GM19467 (cell line): ENCODE measurements at regions not wholly inside any gene's neighbourhood (a gene's known extent, or its start where the extent isn't known, plus 50 kb on each side); places are given as distances from the start of the nearest gene placed in this dataset.
"Not testable (repeated sequence)": the region's sequence is repeated elsewhere in the genome, so short reads cannot be mapped to it uniquely, and the experiment has no call there.

Experiments used
- ATAC-seq: cut with Tn5 transposase; IDR thresholded peaks from one replicate; pipeline ENCODE4 v1.9.1; 2021; ENCODE audit warnings: mild to moderate bottlenecking, moderate library complexity; ENCODE audit not compliant: unreplicated experiment

DNA sequence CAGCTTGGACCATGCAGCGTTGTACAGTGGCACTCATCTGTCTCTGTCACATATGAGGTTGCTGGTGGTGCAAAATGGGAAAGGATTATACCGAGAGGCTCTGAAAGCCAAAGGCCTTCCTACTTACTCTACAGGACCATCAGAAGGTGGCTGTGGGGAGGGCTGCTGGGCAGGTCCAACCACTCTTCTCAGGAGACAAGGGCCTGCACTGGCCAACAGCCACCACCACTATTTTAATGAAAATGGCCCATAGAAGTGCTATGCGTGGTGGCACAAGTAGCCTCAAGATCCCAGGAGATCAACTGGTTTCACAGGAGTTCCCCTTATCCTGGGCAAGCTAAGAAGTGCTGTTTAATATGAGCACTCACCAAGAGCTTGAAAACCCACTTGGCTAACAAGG is 52.3 kb downstream of the MRPL57 start:
- no peak for ATAC-seq

GRCh38 chr13:21229241-21230024 is 53.0 kb downstream of the MRPL57 start:
- no peak for ATAC-seq

- no peak for ATAC-seq
Observed at GRCh38 chr13:21230516-21230915, 54.1 kb downstream of the MRPL57 start.

GRCh38 chr13:21231426-21231940 is 55.0 kb downstream of the MRPL57 start:
- ATAC-seq: no peak

DNA sequence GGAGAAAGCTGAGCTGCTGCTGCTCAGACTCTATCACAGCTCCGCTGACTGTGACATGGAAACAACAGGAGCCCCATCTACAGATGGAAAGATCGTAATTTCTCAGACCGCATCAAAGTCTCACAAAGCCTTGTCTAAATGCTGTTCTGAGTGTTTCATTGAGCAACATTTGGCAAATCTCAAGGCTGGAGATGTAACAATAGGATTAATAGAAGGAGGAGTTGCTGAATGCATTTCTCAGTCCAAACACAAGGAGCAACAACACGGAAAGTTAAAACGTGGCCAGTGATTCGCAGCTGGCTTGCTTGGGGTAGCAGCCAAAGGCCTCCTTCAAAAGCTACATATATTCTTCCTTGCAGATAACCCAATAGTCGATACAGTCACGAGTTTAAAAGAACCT is 55.7 kb downstream of the MRPL57 start:
- ATAC-seq: no peak

DNA sequence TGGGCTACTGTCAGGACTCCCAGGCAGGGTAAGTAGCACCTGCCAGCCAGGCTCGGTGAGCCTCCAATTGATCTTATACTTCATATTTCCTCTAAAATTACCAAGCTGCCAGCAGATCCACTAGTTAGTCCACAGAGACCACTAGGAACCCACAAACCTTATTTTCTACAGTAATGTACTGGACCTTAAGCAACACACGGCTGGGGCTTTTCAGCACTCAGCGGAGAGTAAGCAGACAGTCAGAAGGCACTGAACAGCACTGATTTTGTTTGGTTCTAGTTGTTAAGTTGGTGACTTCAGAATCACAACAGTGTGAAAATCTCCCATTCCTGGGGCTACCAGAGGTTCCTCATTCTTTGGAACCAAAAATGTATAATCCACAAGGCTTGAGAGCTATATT is 56.1 kb downstream of the MRPL57 start:
- no peak for ATAC-seq

GRCh38 chr13:21233086-21233485 is 56.6 kb downstream of the MRPL57 start:
- ATAC-seq: no peak

- ATAC-seq: no peak
Observed at GRCh38 chr13:21234526-21234925, 58.1 kb downstream of the MRPL57 start.

DNA sequence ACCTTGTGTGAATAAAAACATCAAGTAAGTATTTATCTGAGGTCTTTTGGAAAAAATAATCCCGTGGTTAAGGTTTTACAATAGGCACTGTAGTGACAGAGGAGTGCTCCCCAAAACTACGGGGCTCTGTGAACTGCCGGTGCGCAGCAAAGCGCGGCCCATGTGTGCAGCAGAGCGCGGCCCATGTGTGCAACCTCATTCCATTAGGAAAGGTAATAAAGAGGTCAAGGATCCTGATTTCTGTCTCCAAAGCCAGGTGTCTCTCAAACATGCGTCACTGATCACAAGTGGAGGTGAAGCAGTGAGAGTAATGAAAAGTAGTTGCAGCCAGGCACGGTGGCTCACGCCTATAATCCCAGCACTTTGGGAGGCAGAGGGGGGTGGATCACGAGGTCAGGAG is 58.7 kb downstream of the MRPL57 start:
- no peak for ATAC-seq

DNA sequence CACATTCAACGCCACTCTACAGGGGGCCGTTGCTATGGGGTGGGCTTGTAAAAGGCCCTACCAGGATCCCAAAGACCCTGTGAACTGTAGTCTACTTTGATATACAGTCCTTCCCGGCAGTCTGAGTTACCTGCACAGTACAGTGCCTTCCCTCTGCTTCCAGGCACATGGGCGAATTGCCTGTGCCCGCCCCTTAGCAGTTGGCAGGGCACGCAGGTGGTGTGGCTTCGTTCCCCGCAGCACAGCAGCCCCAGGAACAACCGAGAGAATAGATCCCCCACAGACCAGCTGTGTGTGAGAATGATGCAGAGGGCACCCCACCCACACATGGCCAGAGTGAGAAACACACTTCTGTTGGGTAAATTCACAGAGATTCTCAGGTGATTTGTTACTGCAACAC is 60.6 kb downstream of the MRPL57 start:
- ATAC-seq: no peak

DNA sequence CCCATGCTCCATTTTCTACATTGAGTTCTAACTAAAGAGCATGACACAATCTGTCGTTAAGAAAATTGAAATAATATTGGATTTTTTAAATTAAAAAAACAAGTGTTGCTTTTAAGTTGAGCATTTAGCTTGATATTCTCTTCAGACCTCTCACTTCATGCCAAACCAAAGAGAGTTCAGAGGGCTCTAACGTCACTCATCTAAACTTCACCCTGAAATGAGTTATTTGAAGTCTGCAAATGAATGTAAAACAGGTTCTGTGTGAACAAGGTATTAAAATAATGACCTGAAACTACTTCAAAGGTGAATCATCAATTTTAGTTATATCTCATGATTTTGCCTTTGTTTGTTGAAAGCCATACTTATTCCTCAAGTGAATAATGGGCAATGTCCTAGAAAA is 61.8 kb downstream of the MRPL57 start:
- no peak for ATAC-seq

GRCh38 chr13:21240586-21240985 is 64.1 kb downstream of the MRPL57 start:
- ATAC-seq: no peak

DNA sequence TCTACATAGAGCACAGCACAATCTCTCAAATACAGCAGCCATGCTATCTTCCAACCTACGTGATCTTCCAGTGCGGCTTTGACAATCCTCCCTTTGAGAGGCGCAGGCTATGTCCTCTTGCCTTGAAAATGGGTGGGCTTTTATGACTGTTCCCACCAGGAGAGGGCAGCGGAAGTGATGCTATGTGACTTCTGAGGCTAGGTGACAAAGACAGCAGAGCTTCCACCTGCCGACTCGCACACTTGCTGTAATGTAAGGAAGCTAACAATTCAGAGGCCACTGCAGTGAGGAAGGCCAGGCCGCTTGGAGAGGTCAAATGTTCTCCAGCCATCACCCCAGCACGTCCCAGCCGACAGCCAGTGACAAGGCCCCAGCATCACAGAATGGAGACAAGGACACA is 65.8 kb downstream of the MRPL57 start:
- ATAC-seq: no peak

DNA sequence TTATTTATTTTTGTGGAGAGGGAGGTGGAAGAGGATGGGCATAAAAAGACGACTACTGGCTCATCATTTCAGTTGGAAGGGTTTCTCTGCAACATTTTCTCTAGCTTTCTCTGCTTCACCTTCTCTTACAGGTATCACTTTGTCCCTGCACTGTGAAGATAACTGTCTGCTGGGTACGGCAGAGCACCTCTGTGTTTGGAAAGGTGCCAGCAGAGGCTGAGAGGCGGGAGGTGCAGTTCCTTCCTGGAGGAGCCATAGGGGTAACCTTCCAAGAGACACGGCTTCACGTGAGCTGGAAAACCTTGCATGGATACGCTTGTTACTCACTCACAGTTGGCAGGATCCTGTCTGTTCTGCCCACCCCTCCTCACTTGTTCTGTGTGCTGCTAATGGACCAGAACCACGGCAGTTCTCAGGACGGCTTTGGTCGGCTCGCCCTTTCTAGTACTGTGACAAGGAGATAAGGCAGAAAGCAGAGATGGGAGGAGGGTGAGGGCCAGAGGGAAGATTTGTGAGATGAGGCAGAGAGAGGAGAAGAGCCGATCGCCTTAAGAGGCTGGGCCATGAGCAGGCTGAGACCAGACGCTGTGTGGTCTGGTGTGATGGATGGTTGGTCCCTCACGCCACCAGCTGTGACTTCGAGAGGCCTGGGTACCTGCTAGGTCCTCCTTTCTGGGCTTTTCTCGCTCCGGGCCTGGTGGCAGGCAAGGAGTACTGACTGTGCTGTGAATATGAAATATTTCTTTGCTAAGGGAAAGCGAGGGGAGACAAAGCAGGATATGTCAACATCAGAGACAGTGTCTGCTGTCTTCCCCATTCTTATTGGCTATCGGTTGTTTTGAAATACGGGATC is 66.8 kb downstream of the MRPL57 start:
- ATAC-seq: no peak

- not testable (repeated sequence) for ATAC-seq
Observed at GRCh38 chr13:21243898-21244184, 67.4 kb downstream of the MRPL57 start.

GRCh38 chr13:21246761-21247452 is 70.4 kb downstream of the MRPL57 start:
- ATAC-seq: no peak

GRCh38 chr13:21256351-21256761 is 79.9 kb downstream of the MRPL57 start:
- ATAC-seq: no peak

- ATAC-seq: no peak
Observed at GRCh38 chr13:21256891-21257290, 80.4 kb downstream of the MRPL57 start.

DNA sequence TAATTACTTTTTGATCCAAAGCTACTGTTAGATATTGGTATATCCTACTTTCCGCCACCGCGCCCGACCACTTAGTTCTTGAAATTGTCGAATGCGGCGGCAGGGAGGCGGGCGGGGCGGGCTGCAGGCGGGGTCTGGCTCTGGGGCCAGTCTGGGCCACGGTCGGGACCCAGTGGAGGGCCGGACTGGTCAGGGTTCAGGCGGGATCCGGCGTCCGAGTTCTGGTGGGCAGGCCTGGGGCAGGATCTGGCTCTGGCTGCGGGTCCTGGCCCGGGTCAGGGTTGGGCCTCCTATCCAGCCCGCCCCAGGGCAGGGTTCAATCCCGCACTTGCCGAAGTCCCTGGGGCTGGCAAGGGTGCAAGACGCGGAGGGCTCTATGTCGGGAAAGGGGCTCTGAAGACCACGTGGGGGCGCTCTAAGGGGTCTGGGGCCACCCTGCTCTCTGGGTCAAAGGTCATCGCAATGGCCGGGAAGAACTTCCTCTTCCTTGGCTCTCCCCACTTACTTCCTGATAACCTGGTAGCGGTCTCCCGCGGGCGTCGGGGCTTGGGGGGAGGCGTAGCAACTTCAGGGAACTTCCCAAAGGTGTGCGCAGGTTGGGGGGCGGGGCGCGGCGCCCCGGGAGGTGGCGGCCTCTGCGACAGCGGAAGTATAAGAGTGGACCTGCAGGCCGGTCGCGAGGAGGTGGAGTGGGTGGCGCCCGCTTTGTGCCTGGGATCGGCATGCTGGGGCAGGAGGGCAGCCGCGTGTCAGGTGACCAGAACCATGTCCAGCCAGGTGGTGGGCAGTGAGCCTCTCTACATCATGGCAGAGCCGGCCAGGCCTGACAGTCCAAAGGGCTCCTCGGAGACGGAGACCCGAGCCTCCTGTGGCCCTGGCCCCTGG is 83.4 kb downstream of the MRPL57 start:
- ATAC-seq: no peak

DNA sequence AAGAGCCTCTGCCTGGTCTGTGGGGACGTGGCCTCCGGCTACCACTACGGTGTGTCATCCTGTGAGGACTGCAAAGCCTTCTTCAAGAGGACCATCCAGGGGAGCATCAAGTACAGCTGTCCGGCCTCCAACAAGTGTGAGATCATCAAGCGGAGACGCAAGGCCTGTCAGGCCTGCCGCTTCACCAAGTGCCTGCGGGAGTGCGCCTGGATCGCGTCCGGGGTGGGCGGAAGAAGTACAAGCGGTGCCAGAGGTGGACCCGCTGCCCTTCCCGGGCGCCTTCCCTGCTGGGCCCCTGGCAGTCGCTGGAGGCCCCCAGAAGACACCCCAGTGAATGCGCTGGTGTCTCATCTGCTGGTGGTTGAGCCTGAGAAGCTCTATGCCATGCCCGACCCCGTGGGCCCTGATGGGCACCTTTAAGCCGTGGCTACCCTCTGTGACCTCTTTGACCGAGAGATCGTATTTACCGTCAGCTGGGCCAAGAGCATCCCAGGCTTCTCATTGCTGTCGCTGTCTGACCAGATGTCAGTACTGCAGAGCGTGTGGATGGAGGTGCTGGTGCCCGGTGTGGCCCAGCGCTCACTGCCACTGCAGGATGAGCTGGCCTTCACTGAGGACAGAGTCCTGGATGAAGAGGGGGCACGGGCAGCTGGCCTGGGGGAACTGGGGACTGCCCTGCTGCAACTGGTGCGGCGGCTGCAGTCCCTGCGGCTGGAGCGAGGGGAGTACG is 84.3 kb downstream of the MRPL57 start:
- ATAC-seq: not testable (repeated sequence)
